ENCODE measurements at regions not wholly inside any gene's neighbourhood (a gene's known extent, or its start where the extent isn't known, plus 50 kb on each side); places are given as distances from the start of the nearest gene placed in this dataset.

DNA sequence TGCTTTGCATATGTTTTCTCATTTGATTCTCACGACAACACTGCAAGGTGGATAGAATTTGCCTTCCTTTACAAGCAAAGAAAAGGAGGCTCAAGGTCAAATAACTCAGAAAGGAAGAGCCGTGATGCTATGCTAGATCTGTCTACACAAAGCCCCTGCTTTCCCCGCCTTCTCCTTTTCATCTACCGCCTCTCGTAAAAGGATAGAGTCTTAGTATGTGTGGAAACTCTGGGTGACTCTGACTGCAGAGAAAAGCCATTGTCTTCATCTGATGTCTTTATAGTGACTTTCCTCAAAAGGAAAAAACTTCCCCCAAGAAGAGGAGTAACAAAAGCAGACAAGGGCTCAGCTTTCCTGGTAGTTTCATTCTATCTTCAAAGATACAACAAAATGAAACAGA is 292.7 kb downstream of the ACTR3B start:
- H4K20me1 ChIP-seq (ENCODE audit: insufficient read depth, low read length), result no peaks in the 10 kb centered on the region
- H3K4me1 ChIP-seq (ENCODE audit: control insufficient read depth, insufficient read depth, low read length), result no peaks in the 10 kb centered on the region
- dilution Hi-C loops (cut with HindIII; ENCODE audit: low sequenced_read_pairs, unreplicated experiment), result no loop called here
- TF ChIP-seq SMC3 (IDR thresholded peaks at IDR 0.05; ENCODE audit: low read depth, low read length) (no peak), RCOR1 (IDR thresholded peaks at IDR 0.05; ENCODE audit: insufficient replicate concordance, low read length) (no peak), CTCF (conservative IDR thresholded peaks at IDR 0.05; ENCODE audit: low read depth, low read length) (no peak), MXI1 (IDR thresholded peaks at IDR 0.05; ENCODE audit: borderline replicate concordance, low read depth, low read length) (no peak), FOS (IDR thresholded peaks at IDR 0.05; ENCODE audit: low read depth, low read length) (no peak), NFE2L2 (IDR thresholded peaks at IDR 0.05; ENCODE audit: low read depth, low read length) (no peak), BHLHE40 (IDR thresholded peaks at IDR 0.05; ENCODE audit: low read depth, low read length) (no peak), POLR2A (IDR thresholded peaks at IDR 0.05; ENCODE audit: low read depth, low read length) (no peak), RAD21 (IDR thresholded peaks at IDR 0.05; ENCODE audit: low read length) (no peak), MAZ (IDR thresholded peaks at IDR 0.05; ENCODE audit: borderline replicate concordance, low read depth, low read length) (no peak), CEBPB (IDR thresholded peaks at IDR 0.05; ENCODE audit: low read depth, low read length) (no peak), CHD1 (IDR thresholded peaks at IDR 0.05; ENCODE audit: low read depth, low read length) (no peak), MAFK (IDR thresholded peaks at IDR 0.05; ENCODE audit: low read depth, low read length) (no peak), RFX5 (IDR thresholded peaks at IDR 0.05; ENCODE audit: low read depth, low read length) (no peak)
- TF ChIP-seq, protein P1, sequence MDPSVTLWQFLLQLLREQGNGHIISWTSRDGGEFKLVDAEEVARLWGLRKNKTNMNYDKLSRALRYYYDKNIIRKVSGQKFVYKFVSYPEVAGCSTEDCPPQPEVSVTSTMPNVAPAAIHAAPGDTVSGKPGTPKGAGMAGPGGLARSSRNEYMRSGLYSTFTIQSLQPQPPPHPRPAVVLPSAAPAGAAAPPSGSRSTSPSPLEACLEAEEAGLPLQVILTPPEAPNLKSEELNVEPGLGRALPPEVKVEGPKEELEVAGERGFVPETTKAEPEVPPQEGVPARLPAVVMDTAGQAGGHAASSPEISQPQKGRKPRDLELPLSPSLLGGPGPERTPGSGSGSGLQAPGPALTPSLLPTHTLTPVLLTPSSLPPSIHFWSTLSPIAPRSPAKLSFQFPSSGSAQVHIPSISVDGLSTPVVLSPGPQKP (IDR thresholded peaks at IDR 0.05; ENCODE audit: borderline replicate concordance, low read depth, low read length), result no peak
- TF ChIP-seq, protein P2, sequence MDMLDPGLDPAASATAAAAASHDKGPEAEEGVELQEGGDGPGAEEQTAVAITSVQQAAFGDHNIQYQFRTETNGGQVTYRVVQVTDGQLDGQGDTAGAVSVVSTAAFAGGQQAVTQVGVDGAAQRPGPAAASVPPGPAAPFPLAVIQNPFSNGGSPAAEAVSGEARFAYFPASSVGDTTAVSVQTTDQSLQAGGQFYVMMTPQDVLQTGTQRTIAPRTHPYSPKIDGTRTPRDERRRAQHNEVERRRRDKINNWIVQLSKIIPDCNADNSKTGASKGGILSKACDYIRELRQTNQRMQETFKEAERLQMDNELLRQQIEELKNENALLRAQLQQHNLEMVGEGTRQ (IDR thresholded peaks at IDR 0.05; ENCODE audit: low read depth, low read length), result no peak
- no peak overlapping the region for H3K9ac ChIP-seq (ENCODE audit: low read depth, low read length)
- no peak overlapping the region for H2BK120ac ChIP-seq (ENCODE audit: low read depth, low read length)
- no peaks in the 10 kb centered on the region for H3K9me1 ChIP-seq (ENCODE audit: insufficient read depth, low read length)
- no peak overlapping the region for H3K4me2 ChIP-seq (ENCODE audit: low read depth, low read length)
- no peak overlapping the region for H2AK5ac ChIP-seq (ENCODE audit: low read depth, low read length)
- CTCF ChIA-PET, result no interaction called here
- no peaks in the 10 kb centered on the region for H3K79me1 ChIP-seq (ENCODE audit: low read depth in 1 of 2, low read length in 2 of 2)
- POLR2A ChIA-PET (ENCODE audit: unreplicated experiment), result no interaction called here
- no peaks in the 10 kb centered on the region for H3K36me3 ChIP-seq (ENCODE audit: control insufficient read depth, insufficient read depth, low read length)
- H4K91ac ChIP-seq (ENCODE audit: insufficient read depth, low read depth, low read length), result no peak overlapping the region
- H2BK5ac ChIP-seq (ENCODE audit: low read depth, low read length, poor library complexity, severe bottlenecking), result no peak overlapping the region
- no peak overlapping the region for H3K18ac ChIP-seq (ENCODE audit: low read depth, low read length)
- no peak overlapping the region for H4K8ac ChIP-seq (ENCODE audit: low read depth in 2 of 2, low read length in 2 of 2)
- DNase-seq (no peak), ATAC-seq (ENCODE audit: low read depth) (no peak)
- no peaks in the 10 kb centered on the region for H3K27me3 ChIP-seq (ENCODE audit: control insufficient read depth, insufficient read depth, low read length)
- no peak overlapping the region for H2AFZ ChIP-seq (replicated peaks; ENCODE audit: low read length, poor library complexity)
- no peak overlapping the region for H3K27ac ChIP-seq (ENCODE audit: insufficient read depth, low read length)
- intact Hi-C loops (cut with micrococcal nuclease), result no loop called here
- H2BK20ac ChIP-seq (ENCODE audit: low read depth, low read length), result no peak overlapping the region
- H4K5ac ChIP-seq (ENCODE audit: low read depth, low read length), result no peak overlapping the region
- H3K4ac ChIP-seq (ENCODE audit: low read depth, low read length), result no peak overlapping the region
- H3K4me3 ChIP-seq (ENCODE audit: insufficient read depth, low read depth, low read length), result no peak overlapping the region
- no peak overlapping the region for H2AK9ac ChIP-seq (replicated peaks; ENCODE audit: low read depth, low read length, poor library complexity)
- in situ Hi-C loops (cut with MboI; ENCODE audit: low sequenced_read_pairs), result no loop called here
- no TSS peak for BruUV-seq (replicated peaks)
- WGBS, 2 experiments (ENCODE audit: extremely low coverage in 2 of 2, insufficient read length in 1 of 2), result no CpG with 5 or more reads among the region's 5 CpGs
- H3K56ac ChIP-seq (ENCODE audit: extremely low read depth, insufficient read depth, low read length), result no peak overlapping the region
- H3K14ac ChIP-seq (replicated peaks; ENCODE audit: low read depth, low read length), result no peak overlapping the region
- peaks cover 20% of the 10 kb centered on the region for H3K9me3 ChIP-seq (ENCODE audit: control insufficient read depth, insufficient read depth, low read length)
- no peak overlapping the region for H2BK15ac ChIP-seq (ENCODE audit: low read depth, low read length)
- H3K23ac ChIP-seq (ENCODE audit: low read depth, low read length), result no peak overlapping the region
